IMR-90 (cell line): ENCODE measurements at regions not wholly inside any gene's neighbourhood (a gene's known extent, or its start where the extent isn't known, plus 50 kb on each side); places are given as distances from the start of the nearest gene placed in this dataset.

Experiments used
- ATAC-seq: fragments of 200-7000 bp; cut with Tn5 transposase; 2 replicates; pipeline ENCODE4 v1.9.1; 2020; ENCODE audit warnings: low read depth, mild to moderate bottlenecking, moderate library complexity
- BruUV-seq: library from RNA; stranded (reverse); fragments of 400-500 nt; replicated peaks from 2 replicates; lab custom pipeline; 2021; lab: Mats Ljungman, UMichigan
- CTCF ChIA-PET: fragments of 300-600 bp; formaldehyde crosslinking; extraction: SDS; loops from one replicate; lab custom pipeline; 2021; ENCODE audit warnings: antibody characterized with exemption; lab: Yijun Ruan, JAX
- POLR2A ChIA-PET: fragments of 300-600 bp; sonication (Branson Sonifier 250); formaldehyde crosslinking; loops from one replicate; lab custom pipeline; 2022; ENCODE audit warnings: antibody characterized with exemption; ENCODE audit not compliant: unreplicated experiment; lab: Charles Lee
- DNase-seq: peaks from one replicate; pipeline ENCODE4 v3.0.0; 2013
- H2AFZ ChIP-seq: replicated peaks from 2 replicates; pipeline ENCODE3; 2013; ENCODE audit warnings: low read length, mild to moderate bottlenecking; ENCODE audit not compliant: poor library complexity
- H2AK5ac ChIP-seq: 2 replicates; pipeline ENCODE4 v1.6.1; 2013; ENCODE audit warnings: low read depth, low read length, inconsistent platforms
- H2AK9ac ChIP-seq: replicated peaks from 2 replicates; pipeline ENCODE3; 2013; ENCODE audit warnings: mild to moderate bottlenecking, low read depth, low read length, moderate library complexity; ENCODE audit not compliant: poor library complexity
- H2BK120ac ChIP-seq: 2 replicates; pipeline ENCODE4 v1.6.1; 2013; ENCODE audit warnings: low read depth, low read length, inconsistent platforms
- H2BK15ac ChIP-seq: 3 replicates; pipeline ENCODE4 v1.6.1; 2013; ENCODE audit warnings: low read depth, low read length, inconsistent platforms
- H2BK20ac ChIP-seq: 2 replicates; pipeline ENCODE4 v1.6.1; 2013; ENCODE audit warnings: low read depth, mild to moderate bottlenecking, inconsistent platforms, low read length, moderate library complexity
- H2BK5ac ChIP-seq: 2 replicates; pipeline ENCODE4 v1.6.1; 2013; ENCODE audit warnings: mild to moderate bottlenecking, low read depth, low read length, inconsistent platforms; ENCODE audit not compliant: poor library complexity, severe bottlenecking
- H3K14ac ChIP-seq: replicated peaks from 2 replicates; pipeline ENCODE4 v1.6.1; 2013; ENCODE audit warnings: low read depth, low read length, inconsistent platforms
- H3K18ac ChIP-seq: 2 replicates; pipeline ENCODE4 v1.6.1; 2013; ENCODE audit warnings: low read depth, low read length, control low read depth
- H3K23ac ChIP-seq: 2 replicates; pipeline ENCODE4 v1.6.1; 2013; ENCODE audit warnings: low read depth, low read length, inconsistent platforms
- H3K27ac ChIP-seq: 2 replicates; pipeline ENCODE4 v1.5.1; 2013; ENCODE audit warnings: mild to moderate bottlenecking, control low read depth, low read length; ENCODE audit not compliant: insufficient read depth
- H3K27me3 ChIP-seq: 2 replicates; pipeline ENCODE4 v1.6.1; 2013; ENCODE audit warnings: low read length; ENCODE audit not compliant: control insufficient read depth, insufficient read depth
- H3K36me3 ChIP-seq: 2 replicates; pipeline ENCODE4 v1.6.1; 2013; ENCODE audit warnings: low read length, mixed read lengths; ENCODE audit not compliant: control insufficient read depth, insufficient read depth
- H3K4ac ChIP-seq: 2 replicates; pipeline ENCODE4 v1.6.1; 2013; ENCODE audit warnings: low read depth, low read length, inconsistent platforms
- H3K4me1 ChIP-seq: 2 replicates; pipeline ENCODE4 v1.6.1; 2013; ENCODE audit warnings: low read length, mixed read lengths; ENCODE audit not compliant: control insufficient read depth, insufficient read depth
- H3K4me2 ChIP-seq: 2 replicates; pipeline ENCODE4 v1.6.1; 2013; ENCODE audit warnings: low read depth, mild to moderate bottlenecking, control low read depth, low read length, moderate library complexity
- H3K4me3 ChIP-seq: 2 replicates; pipeline ENCODE4 v1.5.1; 2013; ENCODE audit warnings: low read depth, mild to moderate bottlenecking, control low read depth, low read length, moderate library complexity; ENCODE audit not compliant: insufficient read depth
- H3K56ac ChIP-seq: 2 replicates; pipeline ENCODE4 v1.6.1; 2013; ENCODE audit warnings: low read length, inconsistent platforms; ENCODE audit not compliant: insufficient read depth; ENCODE audit errors: extremely low read depth
- H3K79me1 ChIP-seq, 2 experiments: 2 replicates each; pipeline ENCODE4 v1.6.1; 2013; ENCODE audit warnings: low read length in 2 of 2, inconsistent platforms in 1 of 2, low read depth in 1 of 2
- H3K9ac ChIP-seq: 2 replicates; pipeline ENCODE4 v1.6.1; 2013; ENCODE audit warnings: low read depth, low read length, control low read depth
- H3K9me1 ChIP-seq: 2 replicates; pipeline ENCODE4 v1.6.1; 2013; ENCODE audit warnings: low read length, inconsistent platforms; ENCODE audit not compliant: insufficient read depth
- H3K9me3 ChIP-seq: 2 replicates; pipeline ENCODE4 v1.6.1; 2013; ENCODE audit warnings: low read length; ENCODE audit not compliant: control insufficient read depth, insufficient read depth
- H4K20me1 ChIP-seq: 2 replicates; pipeline ENCODE4 v1.6.1; 2013; ENCODE audit warnings: low read length, inconsistent platforms; ENCODE audit not compliant: insufficient read depth
- H4K5ac ChIP-seq: 2 replicates; pipeline ENCODE4 v1.6.1; 2013; ENCODE audit warnings: mild to moderate bottlenecking, low read depth, low read length, control low read depth
- H4K8ac ChIP-seq, 2 experiments: 2 replicates each; pipeline ENCODE4 v1.6.1; 2013; ENCODE audit warnings: low read depth in 2 of 2, low read length in 2 of 2, control low read depth in 1 of 2, inconsistent platforms in 1 of 2
- H4K91ac ChIP-seq: 2 replicates; pipeline ENCODE4 v1.6.1; 2013; ENCODE audit warnings: low read depth, low read length, inconsistent platforms; ENCODE audit not compliant: insufficient read depth
- BHLHE40 ChIP-seq: fragments of 150-350 bp; IDR thresholded peaks from 2 replicates; pipeline ENCODE4 v1.6.1; 2016; ENCODE audit warnings: mild to moderate bottlenecking, low read depth, low read length
- CEBPB ChIP-seq: IDR thresholded peaks from 2 replicates; pipeline ENCODE4 v1.6.1; 2012; ENCODE audit warnings: low read depth, low read length, improper control_type of control experiment
- CHD1 ChIP-seq: IDR thresholded peaks from 2 replicates; pipeline ENCODE4 v1.6.1; 2012; ENCODE audit warnings: low read depth, low read length, improper control_type of control experiment
- CTCF ChIP-seq: conservative IDR thresholded peaks from 2 replicates; pipeline ENCODE4 v1.5.1; 2012; ENCODE audit warnings: mild to moderate bottlenecking, low read depth, low read length, improper control_type of control experiment
- ELK1 ChIP-seq: fragments of 150-350 bp; IDR thresholded peaks from 2 replicates; pipeline ENCODE4 v1.6.1; 2016; ENCODE audit warnings: low read depth, mild to moderate bottlenecking, low read length, moderate library complexity, borderline replicate concordance
- FOS ChIP-seq: fragments of 150-350 bp; IDR thresholded peaks from 2 replicates; pipeline ENCODE4 v1.6.1; 2016; ENCODE audit warnings: low read depth, low read length
- MAFK ChIP-seq: IDR thresholded peaks from 2 replicates; pipeline ENCODE4 v1.6.1; 2012; ENCODE audit warnings: low read depth, low read length, improper control_type of control experiment
- MAZ ChIP-seq: IDR thresholded peaks from 2 replicates; pipeline ENCODE4 v1.6.1; 2012; ENCODE audit warnings: low read depth, mild to moderate bottlenecking, low read length, improper control_type of control experiment, moderate library complexity, borderline replicate concordance
- MXI1 ChIP-seq: IDR thresholded peaks from 2 replicates; pipeline ENCODE4 v1.6.1; 2012; ENCODE audit warnings: low read depth, mild to moderate bottlenecking, low read length, moderate library complexity, borderline replicate concordance
- NFE2L2 ChIP-seq: fragments of 150-350 bp; IDR thresholded peaks from 2 replicates; pipeline ENCODE4 v1.6.1; 2016; ENCODE audit warnings: low read depth, mild to moderate bottlenecking, low read length
- POLR2A ChIP-seq: IDR thresholded peaks from 2 replicates; pipeline ENCODE4 v1.6.1; 2012; ENCODE audit warnings: mild to moderate bottlenecking, low read depth, low read length
- RAD21 ChIP-seq: IDR thresholded peaks from 2 replicates; pipeline ENCODE4 v1.6.1; 2012; ENCODE audit warnings: low read length, improper control_type of control experiment
- RCOR1 ChIP-seq: IDR thresholded peaks from 2 replicates; pipeline ENCODE4 v1.6.1; 2012; ENCODE audit warnings: mild to moderate bottlenecking, low read length, improper control_type of control experiment; ENCODE audit not compliant: insufficient replicate concordance
- RFX5 ChIP-seq: IDR thresholded peaks from 2 replicates; pipeline ENCODE4 v1.8.0; 2012; ENCODE audit warnings: low read depth, mild to moderate bottlenecking, low read length, moderate library complexity
- SMC3 ChIP-seq: fragments of 150-350 bp; IDR thresholded peaks from 2 replicates; pipeline ENCODE4 v1.6.1; 2016; ENCODE audit warnings: low read depth, mild to moderate bottlenecking, antibody characterized with exemption, low read length, moderate library complexity
- USF2 ChIP-seq: fragments of 150-350 bp; IDR thresholded peaks from 2 replicates; pipeline ENCODE4 v1.6.1; 2017; ENCODE audit warnings: mild to moderate bottlenecking, antibody characterized with exemption, low read length, low read depth
- WGBS, 2 experiments: methylation state at CpG; one replicate each; pipeline versions ENCODE4 v1.1.5 to v1.1.7; 2013; ENCODE audit warnings: missing lambda C conversion rate in 2 of 2; ENCODE audit not compliant: insufficient read length in 1 of 2; ENCODE audit errors: extremely low coverage in 2 of 2; 5-methylcytosine and 5-hydroxymethylcytosine counted together
- dilution Hi-C: fragments of 300-500 bp; cut with HindIII; formaldehyde crosslinking; loops from one replicate; pipeline ENCODE4 v1.14.3; 2018; ENCODE audit warnings: low sequenced_read_pairs; ENCODE audit not compliant: unreplicated experiment
- in situ Hi-C: fragments of 300-500 bp; cut with MboI; formaldehyde crosslinking; loops from 3 replicates; pipeline ENCODE4 v1.14.3; 2019; ENCODE audit warnings: low sequenced_read_pairs, inconsistent platforms, mixed read lengths
- intact Hi-C: fragments of 100-400 bp; cut with micrococcal nuclease; formaldehyde crosslinking; loops from 2 replicates; pipeline ENCODE4 v1.10.0; 2022

- no peak overlapping the region for H4K5ac ChIP-seq
- ChIA-PET CTCF (no interaction called here), POLR2A (no interaction called here)
- DNase-seq: no peak
- no peaks in the 10 kb centered on the region for H4K20me1 ChIP-seq
- no peak overlapping the region for H2AFZ ChIP-seq
- no peak overlapping the region for H3K56ac ChIP-seq
- ATAC-seq: no peak
- no peak overlapping the region for H2BK5ac ChIP-seq
- in situ Hi-C loops (loop anchor here (25.0 kb wide), 1 partner anchor 1293 kb away; no protein-coding TSS in a partner anchor), intact Hi-C loops (no loop called here), dilution Hi-C loops (no loop called here)
- no peak overlapping the region for H4K8ac ChIP-seq
- no peaks in the 10 kb centered on the region for H3K79me1 ChIP-seq
- no peak overlapping the region for H3K4me2 ChIP-seq
- no peak for TF ChIP-seq MAFK
- TF ChIP-seq BHLHE40: no peak
- no peak for TF ChIP-seq POLR2A
- TF ChIP-seq RCOR1: no peak
- TF ChIP-seq CEBPB: no peak
- TF ChIP-seq RFX5: no peak
- no peak for TF ChIP-seq CTCF
- no peak for TF ChIP-seq ELK1
- TF ChIP-seq RAD21: no peak
- no peak for TF ChIP-seq CHD1
- no peak for TF ChIP-seq FOS
- TF ChIP-seq SMC3: no peak
- TF ChIP-seq USF2: no peak
- no peak for TF ChIP-seq NFE2L2
- TF ChIP-seq MAZ: no peak
- no peak for TF ChIP-seq MXI1
- H3K27me3 ChIP-seq: peaks cover 2% of the 10 kb centered on the region; the same call in 1 of the 2 replicates
- no peak overlapping the region for H3K9ac ChIP-seq
- H2BK15ac ChIP-seq: no peak overlapping the region
- no peak overlapping the region for H2AK9ac ChIP-seq
- no peak overlapping the region for H3K4me3 ChIP-seq
- no peak overlapping the region for H3K23ac ChIP-seq
- H4K91ac ChIP-seq: no peak overlapping the region
- H3K4ac ChIP-seq: no peak overlapping the region
- H2BK20ac ChIP-seq: no peak overlapping the region
- no peak overlapping the region for H3K18ac ChIP-seq
- H3K36me3 ChIP-seq: no peaks in the 10 kb centered on the region
- no peaks in the 10 kb centered on the region for H3K9me1 ChIP-seq
- no peak overlapping the region for H2AK5ac ChIP-seq
- no peaks in the 10 kb centered on the region for H3K9me3 ChIP-seq
- no peak overlapping the region for H2BK120ac ChIP-seq
- WGBS, 2 experiments: no CpG with 5 or more reads among the region's 5 CpGs
- H3K14ac ChIP-seq: no peak overlapping the region
- no peak overlapping the region for H3K27ac ChIP-seq
- no peaks in the 10 kb centered on the region for H3K4me1 ChIP-seq
- no TSS peak for BruUV-seq
Observed at GRCh38 chr14:95980402-95980801, 58.8 kb upstream of the C14orf132 start.
